ENCODE measurements at regions not wholly inside any gene's neighbourhood (a gene's known extent, or its start where the extent isn't known, plus 50 kb on each side); places are given as distances from the start of the nearest gene placed in this dataset.
A peak's percentile ranks its signal among the peaks of the same experiment; 100 is the strongest.

DNA sequence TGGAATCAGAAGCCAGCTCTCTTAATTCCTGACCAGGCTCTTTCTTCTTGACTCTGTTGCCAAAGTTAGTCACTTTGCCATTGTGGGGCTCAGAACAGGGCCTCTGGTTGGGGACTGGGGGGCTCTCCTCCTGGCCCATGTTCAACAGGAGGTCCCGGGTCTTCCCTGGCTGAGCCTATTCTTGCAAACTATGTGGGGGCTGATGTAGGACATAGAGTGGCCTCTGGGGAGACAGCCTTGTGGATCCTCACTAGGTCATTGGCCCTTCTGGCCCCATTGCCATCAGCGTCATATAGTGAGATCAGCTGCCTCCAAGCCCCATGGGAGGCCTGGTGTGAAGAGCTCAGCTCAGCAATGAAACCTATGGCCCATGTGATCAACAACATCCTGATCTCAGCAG is 77.6 kb upstream of the LEP start:
- no peak overlapping the region for H3K4me3 ChIP-seq (ENCODE audit: low read depth, low read length)
- no peak for DNase-seq (ENCODE audit: low read depth)
- TF ChIP-seq, protein P1, sequence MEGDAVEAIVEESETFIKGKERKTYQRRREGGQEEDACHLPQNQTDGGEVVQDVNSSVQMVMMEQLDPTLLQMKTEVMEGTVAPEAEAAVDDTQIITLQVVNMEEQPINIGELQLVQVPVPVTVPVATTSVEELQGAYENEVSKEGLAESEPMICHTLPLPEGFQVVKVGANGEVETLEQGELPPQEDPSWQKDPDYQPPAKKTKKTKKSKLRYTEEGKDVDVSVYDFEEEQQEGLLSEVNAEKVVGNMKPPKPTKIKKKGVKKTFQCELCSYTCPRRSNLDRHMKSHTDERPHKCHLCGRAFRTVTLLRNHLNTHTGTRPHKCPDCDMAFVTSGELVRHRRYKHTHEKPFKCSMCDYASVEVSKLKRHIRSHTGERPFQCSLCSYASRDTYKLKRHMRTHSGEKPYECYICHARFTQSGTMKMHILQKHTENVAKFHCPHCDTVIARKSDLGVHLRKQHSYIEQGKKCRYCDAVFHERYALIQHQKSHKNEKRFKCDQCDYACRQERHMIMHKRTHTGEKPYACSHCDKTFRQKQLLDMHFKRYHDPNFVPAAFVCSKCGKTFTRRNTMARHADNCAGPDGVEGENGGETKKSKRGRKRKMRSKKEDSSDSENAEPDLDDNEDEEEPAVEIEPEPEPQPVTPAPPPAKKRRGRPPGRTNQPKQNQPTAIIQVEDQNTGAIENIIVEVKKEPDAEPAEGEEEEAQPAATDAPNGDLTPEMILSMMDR (conservative IDR thresholded peaks at IDR 0.05; ENCODE audit: low read depth, low read length) = no peak

- H3K4me3 ChIP-seq (ENCODE audit: low read depth, low read length) = no peak overlapping the region
- TF ChIP-seq, protein P1 (conservative IDR thresholded peaks at IDR 0.05; ENCODE audit: low read depth, low read length) = no peak
- peak; percentile 72 for DNase-seq (ENCODE audit: low read depth)
These were observed 76.8 kb upstream of the LEP start for GRCh38 chr7:128164061-128164954.

GRCh38 chr7:128164955-128165670 is 76.0 kb upstream of the LEP start:
- no peak for DNase-seq (ENCODE audit: low read depth)
- no peak overlapping the region for H3K4me3 ChIP-seq (ENCODE audit: low read depth, low read length)
- TF ChIP-seq, protein P1 (conservative IDR thresholded peaks at IDR 0.05; ENCODE audit: low read depth, low read length) = no peak

DNA sequence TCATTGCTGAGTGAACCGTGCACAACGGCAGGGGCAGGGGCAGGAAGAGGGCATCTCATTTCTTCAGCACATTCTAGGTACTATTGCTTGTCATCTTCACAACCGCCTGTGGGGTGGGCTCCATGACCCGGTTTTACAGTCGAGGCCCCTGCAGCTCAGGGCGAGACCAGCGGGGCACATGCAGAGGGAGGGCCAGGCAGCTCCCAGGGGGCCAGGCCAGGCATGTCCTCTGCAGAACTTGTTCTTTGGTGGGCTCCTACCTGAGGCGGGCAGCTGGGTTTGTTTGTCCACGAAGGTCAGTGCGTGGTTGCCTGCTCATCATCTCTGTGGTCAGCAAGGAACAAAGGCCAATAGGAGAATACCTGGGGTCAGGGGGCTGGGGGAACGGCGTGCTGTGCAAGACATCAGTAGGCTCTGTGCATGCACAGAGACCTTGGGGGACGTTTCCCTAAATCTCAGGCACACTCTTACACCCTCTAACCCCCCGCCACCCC is 75.1 kb upstream of the LEP start:
- DNase-seq (ENCODE audit: low read depth) = no peak
- H3K4me3 ChIP-seq (ENCODE audit: low read depth, low read length) = no peak overlapping the region
- TF ChIP-seq, protein P1 (conservative IDR thresholded peaks at IDR 0.05; ENCODE audit: low read depth, low read length) = no peak

DNA sequence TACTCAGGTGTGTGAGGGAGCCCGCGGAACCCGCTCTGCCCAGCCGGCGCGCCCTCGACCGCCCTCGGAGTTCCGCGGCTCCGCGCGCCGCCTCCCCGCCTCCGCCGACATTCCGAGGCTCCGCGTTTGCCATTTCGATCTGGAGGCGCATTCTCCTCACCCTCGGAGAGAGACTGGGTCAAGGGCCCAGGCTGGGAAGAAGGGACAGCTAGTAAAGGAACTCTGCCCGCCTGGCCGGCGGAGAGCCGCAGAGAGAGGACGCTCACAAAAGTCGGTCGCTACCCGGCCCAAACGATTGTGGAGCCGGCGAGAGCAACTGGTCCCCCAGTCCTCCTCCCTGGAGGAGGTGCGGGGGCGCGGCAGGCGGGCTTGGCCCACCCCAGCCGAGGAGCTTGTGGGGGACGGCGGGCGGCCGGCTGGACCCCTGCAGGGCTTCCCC is 74.5 kb upstream of the LEP start:
- H3K4me3 ChIP-seq (ENCODE audit: low read depth, low read length) = peak overlapping the region; percentile 36
- DNase-seq (ENCODE audit: low read depth) = no peak
- TF ChIP-seq, protein P1 (conservative IDR thresholded peaks at IDR 0.05; ENCODE audit: low read depth, low read length) = no peak

DNA sequence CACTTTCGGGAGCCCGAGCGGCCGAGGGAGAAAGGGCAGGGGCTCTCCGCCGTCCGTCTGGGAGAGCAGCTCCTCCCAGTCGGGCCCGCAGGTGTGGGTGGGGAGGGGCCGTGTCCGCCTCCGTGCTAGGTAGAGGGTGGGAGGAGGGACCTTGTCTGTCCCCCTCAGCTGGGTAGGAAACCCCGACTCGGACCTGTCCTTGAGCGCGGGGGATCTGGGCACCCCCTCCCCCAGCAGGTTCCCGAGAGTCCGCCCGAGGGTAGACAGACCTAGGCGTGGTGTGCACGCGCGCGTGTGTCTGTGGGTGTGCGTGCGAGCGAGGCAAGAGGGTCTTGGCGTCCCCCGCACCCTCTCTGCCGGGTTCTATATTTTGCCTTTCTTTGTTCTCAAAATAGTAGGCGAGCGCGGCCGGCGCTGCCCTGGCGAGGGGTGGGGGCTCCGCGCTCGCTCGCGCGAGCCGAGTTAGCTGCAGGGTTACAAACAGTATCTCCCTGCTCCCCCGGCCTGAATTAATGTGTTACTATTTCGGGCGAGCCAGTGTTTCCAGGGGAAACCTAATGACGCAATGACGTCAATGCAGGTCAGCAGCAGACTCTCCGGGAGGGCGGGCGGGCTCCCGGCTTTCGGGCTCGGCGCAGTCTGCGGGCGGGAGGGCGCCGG is 73.9 kb upstream of the LEP start:
- DNase-seq (ENCODE audit: low read depth) = peak; percentile 68
- peak overlapping the region; percentile 36 for H3K4me3 ChIP-seq (ENCODE audit: low read depth, low read length)
- TF ChIP-seq, protein P1 (conservative IDR thresholded peaks at IDR 0.05; ENCODE audit: low read depth, low read length) = no peak

Data from choroid plexus epithelial cell (primary cell).